Kasumi-1 (cell line): ENCODE measurements at regions not wholly inside any gene's neighbourhood (a gene's known extent, or its start where the extent isn't known, plus 50 kb on each side); places are given as distances from the start of the nearest gene placed in this dataset.
"Not testable (repeated sequence)": the region's sequence is repeated elsewhere in the genome, so short reads cannot be mapped to it uniquely, and the experiment has no call there.

Source experiments
- DNase-seq, 2 experiments: peaks; one replicate each; lab custom pipeline; 2025; lab: John Stamatoyannopoulos, UW

- DNase-seq: no peak
Observed at GRCh38 chr21:26331205-26331980, 160.8 kb upstream of the APP start.

- DNase-seq: peak; percentile 49 to 70
Observed at GRCh38 chr21:26320596-26320995, 150.0 kb upstream of the APP start.

GRCh38 chr21:26307640-26308039 lies 137.1 kb upstream of the APP start:
- no peak for DNase-seq

GRCh38 chr21:26297851-26298250 lies 127.3 kb upstream of the APP start:
- DNase-seq: no peak

GRCh38 chr21:26293141-26293946 lies 122.8 kb upstream of the APP start:
- no peak for DNase-seq

- DNase-seq: no peak
Observed at GRCh38 chr21:26288026-26288425, 117.5 kb upstream of the APP start.

- no peak for DNase-seq
Observed at GRCh38 chr21:26284531-26284930, 114.0 kb upstream of the APP start.

GRCh38 chr21:26282058-26282457 lies 111.5 kb upstream of the APP start:
- no peak for DNase-seq

GRCh38 chr21:26281506-26281905 lies 110.9 kb upstream of the APP start:
- DNase-seq: no peak

GRCh38 chr21:26280775-26281174 lies 110.2 kb upstream of the APP start:
- DNase-seq: no peak

- DNase-seq: no peak
Observed at GRCh38 chr21:26280148-26280547, 109.6 kb upstream of the APP start.

- DNase-seq: no peak
Observed at GRCh38 chr21:26275801-26276200, 105.2 kb upstream of the APP start.

- DNase-seq: no peak
Observed at GRCh38 chr21:26273686-26274313, 103.2 kb upstream of the APP start.

- no peak for DNase-seq
Observed at GRCh38 chr21:26267389-26267788, 96.8 kb upstream of the APP start.

- DNase-seq: no peak
Observed at GRCh38 chr21:26246073-26246472, 75.5 kb upstream of the APP start.

- no peak for DNase-seq
Observed at GRCh38 chr21:26245428-26245827, 74.9 kb upstream of the APP start.

- no peak for DNase-seq
Observed at GRCh38 chr21:26238646-26239045, 68.1 kb upstream of the APP start.

GRCh38 chr21:26236281-26236680 lies 65.7 kb upstream of the APP start:
- no peak for DNase-seq

- DNase-seq: not testable (repeated sequence)
Observed at GRCh38 chr21:26233297-26233696, 62.7 kb upstream of the APP start.

- not testable (repeated sequence) for DNase-seq
Observed at GRCh38 chr21:26232491-26232890, 61.9 kb upstream of the APP start.

- no peak for DNase-seq
Observed at GRCh38 chr21:26227130-26227529, 56.6 kb upstream of the APP start.

GRCh38 chr21:26226724-26227123 lies 56.2 kb upstream of the APP start:
- DNase-seq: no peak

GRCh38 chr21:26225046-26225445 lies 54.5 kb upstream of the APP start:
- DNase-seq: no peak
